ENCODE measurements at regions not wholly inside any gene's neighbourhood (a gene's known extent, or its start where the extent isn't known, plus 50 kb on each side); places are given as distances from the start of the nearest gene placed in this dataset.

DNA sequence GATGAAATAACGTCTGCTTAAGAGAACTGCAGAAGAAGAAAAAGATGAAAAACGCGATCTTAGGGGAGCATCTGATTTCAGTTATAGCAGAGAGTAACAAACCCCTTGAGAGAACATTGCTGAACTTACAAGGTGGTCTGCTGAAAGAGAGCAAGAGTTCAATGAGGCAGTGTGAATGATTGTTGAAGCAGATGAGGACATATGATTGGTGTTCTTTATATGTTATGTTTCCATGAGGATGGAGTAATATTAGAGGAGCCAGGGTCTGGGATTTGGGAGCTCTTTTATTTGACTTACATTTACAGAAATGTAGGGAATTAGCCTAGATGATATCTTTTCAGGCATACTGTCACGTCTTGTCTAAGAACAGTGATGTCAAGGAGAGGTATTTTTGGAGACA lies 1302.0 kb downstream of the KCNT2 start:
- ATAC-seq: no peak
- H3K27ac ChIP-seq: no peak overlapping the region
- ChIA-PET POLR2A (no interaction called here), CTCF (no interaction called here)
- H3K4me2 ChIP-seq: no peak overlapping the region
- FAIRE-seq: no peak
- H3K4me1 ChIP-seq: no peaks in the 10 kb centered on the region
- DNase-seq (ENCODE audit: low read depth in 1 of 2, low spot score in 1 of 2): no peak
- no peaks in the 10 kb centered on the region for H3K9me3 ChIP-seq
- 11% methylated on average over 4 of the region's 4 CpGs for WGBS (ENCODE audit: missing lambda C conversion rate)
- TF ChIP-seq CEBPB (IDR thresholded peaks at IDR 0.05): no peak
- no peak for TF ChIP-seq RCOR1 (IDR thresholded peaks at IDR 0.05; ENCODE audit: low read depth, low read length)
- TF ChIP-seq, protein P1, sequence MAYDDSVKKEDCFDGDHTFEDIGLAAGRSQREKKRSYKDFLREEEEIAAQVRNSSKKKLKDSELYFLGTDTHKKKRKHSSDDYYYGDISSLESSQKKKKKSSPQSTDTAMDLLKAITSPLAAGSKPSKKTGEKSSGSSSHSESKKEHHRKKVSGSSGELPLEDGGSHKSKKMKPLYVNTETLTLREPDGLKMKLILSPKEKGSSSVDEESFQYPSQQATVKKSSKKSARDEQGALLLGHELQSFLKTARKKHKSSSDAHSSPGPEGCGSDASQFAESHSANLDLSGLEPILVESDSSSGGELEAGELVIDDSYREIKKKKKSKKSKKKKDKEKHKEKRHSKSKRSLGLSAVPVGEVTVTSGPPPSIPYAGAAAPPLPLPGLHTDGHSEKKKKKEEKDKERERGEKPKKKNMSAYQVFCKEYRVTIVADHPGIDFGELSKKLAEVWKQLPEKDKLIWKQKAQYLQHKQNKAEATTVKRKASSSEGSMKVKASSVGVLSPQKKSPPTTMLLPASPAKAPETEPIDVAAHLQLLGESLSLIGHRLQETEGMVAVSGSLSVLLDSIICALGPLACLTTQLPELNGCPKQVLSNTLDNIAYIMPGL (CRISPR knock-in tag; IDR thresholded peaks at IDR 0.05; ENCODE audit: borderline replicate concordance): no peak
- TF ChIP-seq RAD21 (conservative IDR thresholded peaks at IDR 0.05 in 1 of 2, IDR thresholded peaks at IDR 0.05 in 1 of 2): no peak
- no peak for TF ChIP-seq ESRRA (IDR thresholded peaks at IDR 0.05; ENCODE audit: borderline replicate concordance, low read length)
- no peak for TF ChIP-seq RFX5 (IDR thresholded peaks at IDR 0.05)
- TF ChIP-seq CHD2 (IDR thresholded peaks at IDR 0.05; ENCODE audit: low read length, partially characterized antibody): no peak
- no peak for TF ChIP-seq PHF8 (IDR thresholded peaks at IDR 0.05; ENCODE audit: borderline replicate concordance, low read depth)
- TF ChIP-seq CBX8 (IDR thresholded peaks at IDR 0.05): no peak
- no peak overlapping the region for H3K4me3 ChIP-seq

DNA sequence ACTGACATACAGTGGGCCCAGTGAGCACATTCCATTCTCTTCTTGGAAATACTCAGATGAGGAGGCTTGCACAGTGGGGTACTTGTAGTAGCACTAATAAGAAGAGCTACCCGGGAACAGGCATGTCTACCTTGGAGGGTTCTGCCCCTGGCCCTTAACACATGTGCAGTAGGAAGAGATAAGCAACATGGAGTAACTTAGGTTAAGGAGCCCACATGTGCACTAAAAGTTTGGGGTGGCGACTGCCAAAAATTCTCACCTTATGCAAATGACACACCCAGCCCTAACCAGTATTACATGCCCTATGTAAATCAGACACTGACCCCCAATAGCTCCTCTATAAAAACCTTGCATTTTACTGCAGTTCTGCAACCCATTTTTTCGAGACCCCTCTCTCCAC lies 1313.3 kb downstream of the KCNT2 start:
- H3K4me1 ChIP-seq: no peaks in the 10 kb centered on the region

More for the DNA sequence above, 1313.3 kb downstream of the KCNT2 start:
- H3K9me3 ChIP-seq: no peaks in the 10 kb centered on the region
- WGBS (ENCODE audit: missing lambda C conversion rate): 56% methylated on average over 3 of the region's 3 CpGs
- FAIRE-seq (no peak), ATAC-seq (no peak), DNase-seq (ENCODE audit: low read depth in 1 of 2, low spot score in 1 of 2) (no peak)
- ChIA-PET POLR2A (no interaction called here), CTCF (no interaction called here)
- TF ChIP-seq RFX5 (IDR thresholded peaks at IDR 0.05): no peak
- no peak for TF ChIP-seq FOSL2 (IDR thresholded peaks at IDR 0.05)
- no peak for TF ChIP-seq FOSL2 (CRISPR knock-in tag; IDR thresholded peaks at IDR 0.05)
- TF ChIP-seq TFCP2L1 (CRISPR knock-in tag; IDR thresholded peaks at IDR 0.05): no peak
- TF ChIP-seq ZSCAN20 (CRISPR knock-in tag; IDR thresholded peaks at IDR 0.05): no peak
- TF ChIP-seq, protein P2, sequence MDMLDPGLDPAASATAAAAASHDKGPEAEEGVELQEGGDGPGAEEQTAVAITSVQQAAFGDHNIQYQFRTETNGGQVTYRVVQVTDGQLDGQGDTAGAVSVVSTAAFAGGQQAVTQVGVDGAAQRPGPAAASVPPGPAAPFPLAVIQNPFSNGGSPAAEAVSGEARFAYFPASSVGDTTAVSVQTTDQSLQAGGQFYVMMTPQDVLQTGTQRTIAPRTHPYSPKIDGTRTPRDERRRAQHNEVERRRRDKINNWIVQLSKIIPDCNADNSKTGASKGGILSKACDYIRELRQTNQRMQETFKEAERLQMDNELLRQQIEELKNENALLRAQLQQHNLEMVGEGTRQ (IDR thresholded peaks at IDR 0.05): no peak
- TF ChIP-seq KDM1A (IDR thresholded peaks at IDR 0.05; ENCODE audit: low read depth): no peak
- TF ChIP-seq, protein P3, sequence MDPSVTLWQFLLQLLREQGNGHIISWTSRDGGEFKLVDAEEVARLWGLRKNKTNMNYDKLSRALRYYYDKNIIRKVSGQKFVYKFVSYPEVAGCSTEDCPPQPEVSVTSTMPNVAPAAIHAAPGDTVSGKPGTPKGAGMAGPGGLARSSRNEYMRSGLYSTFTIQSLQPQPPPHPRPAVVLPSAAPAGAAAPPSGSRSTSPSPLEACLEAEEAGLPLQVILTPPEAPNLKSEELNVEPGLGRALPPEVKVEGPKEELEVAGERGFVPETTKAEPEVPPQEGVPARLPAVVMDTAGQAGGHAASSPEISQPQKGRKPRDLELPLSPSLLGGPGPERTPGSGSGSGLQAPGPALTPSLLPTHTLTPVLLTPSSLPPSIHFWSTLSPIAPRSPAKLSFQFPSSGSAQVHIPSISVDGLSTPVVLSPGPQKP (IDR thresholded peaks at IDR 0.05; ENCODE audit: low read depth, low read length): no peak
- TF ChIP-seq ESRRA (IDR thresholded peaks at IDR 0.05; ENCODE audit: borderline replicate concordance, low read length): no peak
- TF ChIP-seq MAZ (IDR thresholded peaks at IDR 0.05; ENCODE audit: borderline replicate concordance, low read depth, low read length): no peak
- no peak for TF ChIP-seq MYC (IDR thresholded peaks at IDR 0.05; ENCODE audit: borderline replicate concordance, low read length)
- TF ChIP-seq POLR2A (IDR thresholded peaks at IDR 0.05; ENCODE audit: low read length): no peak
- TF ChIP-seq, protein P4, sequence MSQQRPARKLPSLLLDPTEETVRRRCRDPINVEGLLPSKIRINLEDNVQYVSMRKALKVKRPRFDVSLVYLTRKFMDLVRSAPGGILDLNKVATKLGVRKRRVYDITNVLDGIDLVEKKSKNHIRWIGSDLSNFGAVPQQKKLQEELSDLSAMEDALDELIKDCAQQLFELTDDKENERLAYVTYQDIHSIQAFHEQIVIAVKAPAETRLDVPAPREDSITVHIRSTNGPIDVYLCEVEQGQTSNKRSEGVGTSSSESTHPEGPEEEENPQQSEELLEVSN (IDR thresholded peaks at IDR 0.05; ENCODE audit: borderline replicate concordance, low read depth): no peak
- no peak for TF ChIP-seq EHF (CRISPR knock-in tag; IDR thresholded peaks at IDR 0.05)
- TF ChIP-seq, protein P5, sequence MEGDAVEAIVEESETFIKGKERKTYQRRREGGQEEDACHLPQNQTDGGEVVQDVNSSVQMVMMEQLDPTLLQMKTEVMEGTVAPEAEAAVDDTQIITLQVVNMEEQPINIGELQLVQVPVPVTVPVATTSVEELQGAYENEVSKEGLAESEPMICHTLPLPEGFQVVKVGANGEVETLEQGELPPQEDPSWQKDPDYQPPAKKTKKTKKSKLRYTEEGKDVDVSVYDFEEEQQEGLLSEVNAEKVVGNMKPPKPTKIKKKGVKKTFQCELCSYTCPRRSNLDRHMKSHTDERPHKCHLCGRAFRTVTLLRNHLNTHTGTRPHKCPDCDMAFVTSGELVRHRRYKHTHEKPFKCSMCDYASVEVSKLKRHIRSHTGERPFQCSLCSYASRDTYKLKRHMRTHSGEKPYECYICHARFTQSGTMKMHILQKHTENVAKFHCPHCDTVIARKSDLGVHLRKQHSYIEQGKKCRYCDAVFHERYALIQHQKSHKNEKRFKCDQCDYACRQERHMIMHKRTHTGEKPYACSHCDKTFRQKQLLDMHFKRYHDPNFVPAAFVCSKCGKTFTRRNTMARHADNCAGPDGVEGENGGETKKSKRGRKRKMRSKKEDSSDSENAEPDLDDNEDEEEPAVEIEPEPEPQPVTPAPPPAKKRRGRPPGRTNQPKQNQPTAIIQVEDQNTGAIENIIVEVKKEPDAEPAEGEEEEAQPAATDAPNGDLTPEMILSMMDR (IDR thresholded peaks at IDR 0.05): no peak
- TF ChIP-seq, protein P6, sequence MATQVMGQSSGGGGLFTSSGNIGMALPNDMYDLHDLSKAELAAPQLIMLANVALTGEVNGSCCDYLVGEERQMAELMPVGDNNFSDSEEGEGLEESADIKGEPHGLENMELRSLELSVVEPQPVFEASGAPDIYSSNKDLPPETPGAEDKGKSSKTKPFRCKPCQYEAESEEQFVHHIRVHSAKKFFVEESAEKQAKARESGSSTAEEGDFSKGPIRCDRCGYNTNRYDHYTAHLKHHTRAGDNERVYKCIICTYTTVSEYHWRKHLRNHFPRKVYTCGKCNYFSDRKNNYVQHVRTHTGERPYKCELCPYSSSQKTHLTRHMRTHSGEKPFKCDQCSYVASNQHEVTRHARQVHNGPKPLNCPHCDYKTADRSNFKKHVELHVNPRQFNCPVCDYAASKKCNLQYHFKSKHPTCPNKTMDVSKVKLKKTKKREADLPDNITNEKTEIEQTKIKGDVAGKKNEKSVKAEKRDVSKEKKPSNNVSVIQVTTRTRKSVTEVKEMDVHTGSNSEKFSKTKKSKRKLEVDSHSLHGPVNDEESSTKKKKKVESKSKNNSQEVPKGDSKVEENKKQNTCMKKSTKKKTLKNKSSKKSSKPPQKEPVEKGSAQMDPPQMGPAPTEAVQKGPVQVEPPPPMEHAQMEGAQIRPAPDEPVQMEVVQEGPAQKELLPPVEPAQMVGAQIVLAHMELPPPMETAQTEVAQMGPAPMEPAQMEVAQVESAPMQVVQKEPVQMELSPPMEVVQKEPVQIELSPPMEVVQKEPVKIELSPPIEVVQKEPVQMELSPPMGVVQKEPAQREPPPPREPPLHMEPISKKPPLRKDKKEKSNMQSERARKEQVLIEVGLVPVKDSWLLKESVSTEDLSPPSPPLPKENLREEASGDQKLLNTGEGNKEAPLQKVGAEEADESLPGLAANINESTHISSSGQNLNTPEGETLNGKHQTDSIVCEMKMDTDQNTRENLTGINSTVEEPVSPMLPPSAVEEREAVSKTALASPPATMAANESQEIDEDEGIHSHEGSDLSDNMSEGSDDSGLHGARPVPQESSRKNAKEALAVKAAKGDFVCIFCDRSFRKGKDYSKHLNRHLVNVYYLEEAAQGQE (IDR thresholded peaks at IDR 0.05): no peak
- TF ChIP-seq RAD21 (conservative IDR thresholded peaks at IDR 0.05 in 1 of 2, IDR thresholded peaks at IDR 0.05 in 1 of 2): no peak
- TF ChIP-seq KDM5A (IDR thresholded peaks at IDR 0.05): no peak
- H3K4me2 ChIP-seq: no peak overlapping the region
- no peak overlapping the region for H3K4me3 ChIP-seq
- no peak overlapping the region for H3K27ac ChIP-seq

Measured in A549 (cell line).